K562 (cell line): ENCODE measurements at regions not wholly inside any gene's neighbourhood (a gene's known extent, or its start where the extent isn't known, plus 50 kb on each side); places are given as distances from the start of the nearest gene placed in this dataset.

Experiments used
- EZH2 ChIP-seq: IDR thresholded peaks from 2 replicates; pipeline ENCODE4 v1.6.1; 2012; ENCODE audit warnings: low read depth, mild to moderate bottlenecking, inconsistent platforms, low read length, borderline replicate concordance
- KAT2B ChIP-seq: IDR thresholded peaks from one replicate; pipeline ENCODE4 v1.6.1; 2012; ENCODE audit warnings: low read depth, mild to moderate bottlenecking, control low read depth, inconsistent platforms, low read length, moderate library complexity
- MAFF ChIP-seq: IDR thresholded peaks from 2 replicates; pipeline ENCODE4 v1.6.1; 2012; ENCODE audit warnings: low read length, improper control_type of control experiment
- MED1 ChIP-seq: sonication (generic); formaldehyde crosslinking; IDR thresholded peaks from 2 replicates; pipeline ENCODE4 v1.8.1; 2023; ENCODE audit warnings: missing genetic modification reagents, borderline replicate concordance
- SAFB ChIP-seq: fragments of 200-400 bp; formaldehyde crosslinking; IDR thresholded peaks from 2 replicates; pipeline ENCODE4 v1.6.1; 2017; ENCODE audit warnings: low read depth, low read length, borderline replicate concordance
- SMARCC2 ChIP-seq: fragments of 450-650 bp; IDR thresholded peaks from 2 replicates; pipeline ENCODE4 v1.6.1; 2017; ENCODE audit warnings: antibody characterized with exemption, moderate library complexity, mild to moderate bottlenecking, low read depth
- TAF1 ChIP-seq: IDR thresholded peaks from 2 replicates; pipeline ENCODE4 v1.6.1; 2011; ENCODE audit warnings: mild to moderate bottlenecking, low read length, moderate library complexity; ENCODE audit not compliant: insufficient read depth, control insufficient read depth, severe bottlenecking; ENCODE audit errors: extremely low read depth
- ZNF445 ChIP-seq: fragments of 250-450 bp; sonication (Bioruptor Pico); IDR thresholded peaks from 2 replicates; pipeline ENCODE4 v1.4.0; 2020; ENCODE audit warnings: low read depth, mild to moderate bottlenecking, moderate library complexity
- TF ChIP-seq, protein P1 (sequence below): fragments of 450-650 bp; IDR thresholded peaks from 2 replicates; pipeline ENCODE4 v1.7.1; 2018; ENCODE audit warnings: mild to moderate bottlenecking, low read depth; ENCODE audit not compliant: partially characterized antibody

GRCh38 chr4:29046186-29046585, 1674.0 kb upstream of the PCDH7 start:
- TF ChIP-seq MAFF (no peak), ZNF445 (CRISPR knock-in tag) (no peak), TAF1 (no peak), SMARCC2 (no peak), MED1 (CRISPR knock-in tag) (no peak), EZH2 (no peak), KAT2B (no peak), SAFB (no peak)
- TF ChIP-seq, protein P1, sequence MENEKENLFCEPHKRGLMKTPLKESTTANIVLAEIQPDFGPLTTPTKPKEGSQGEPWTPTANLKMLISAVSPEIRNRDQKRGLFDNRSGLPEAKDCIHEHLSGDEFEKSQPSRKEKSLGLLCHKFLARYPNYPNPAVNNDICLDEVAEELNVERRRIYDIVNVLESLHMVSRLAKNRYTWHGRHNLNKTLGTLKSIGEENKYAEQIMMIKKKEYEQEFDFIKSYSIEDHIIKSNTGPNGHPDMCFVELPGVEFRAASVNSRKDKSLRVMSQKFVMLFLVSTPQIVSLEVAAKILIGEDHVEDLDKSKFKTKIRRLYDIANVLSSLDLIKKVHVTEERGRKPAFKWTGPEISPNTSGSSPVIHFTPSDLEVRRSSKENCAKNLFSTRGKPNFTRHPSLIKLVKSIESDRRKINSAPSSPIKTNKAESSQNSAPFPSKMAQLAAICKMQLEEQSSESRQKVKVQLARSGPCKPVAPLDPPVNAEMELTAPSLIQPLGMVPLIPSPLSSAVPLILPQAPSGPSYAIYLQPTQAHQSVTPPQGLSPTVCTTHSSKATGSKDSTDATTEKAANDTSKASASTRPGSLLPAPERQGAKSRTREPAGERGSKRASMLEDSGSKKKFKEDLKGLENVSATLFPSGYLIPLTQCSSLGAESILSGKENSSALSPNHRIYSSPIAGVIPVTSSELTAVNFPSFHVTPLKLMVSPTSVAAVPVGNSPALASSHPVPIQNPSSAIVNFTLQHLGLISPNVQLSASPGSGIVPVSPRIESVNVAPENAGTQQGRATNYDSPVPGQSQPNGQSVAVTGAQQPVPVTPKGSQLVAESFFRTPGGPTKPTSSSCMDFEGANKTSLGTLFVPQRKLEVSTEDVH, result no peak
